ENCODE measurements at regions not wholly inside any gene's neighbourhood (a gene's known extent, or its start where the extent isn't known, plus 50 kb on each side); places are given as distances from the start of the nearest gene placed in this dataset.
A peak's percentile ranks its signal among the peaks of the same experiment; 100 is the strongest.

DNA sequence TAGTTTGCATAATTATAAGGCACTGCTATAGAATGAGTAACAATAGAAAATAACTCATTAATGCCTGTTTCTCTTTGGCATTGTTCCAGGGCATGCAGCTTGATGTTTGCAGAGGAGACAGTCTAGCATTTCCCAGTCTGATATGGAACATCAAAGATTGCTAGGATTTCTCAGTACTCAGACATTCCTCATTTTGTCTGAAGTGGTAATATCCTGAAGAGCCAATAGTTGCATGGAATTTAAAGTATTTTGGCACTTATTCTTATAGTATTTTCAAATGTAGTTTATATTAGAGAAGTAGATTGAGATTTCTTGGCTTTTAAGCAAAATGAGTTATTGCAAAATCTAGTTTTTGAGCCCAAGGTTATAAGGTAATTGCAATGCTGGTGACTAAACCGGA is 337.3 kb upstream of the E2F7 start:
- H2BK120ac ChIP-seq (ENCODE audit: low read depth, low read length), result no peak overlapping the region
- H2BK5ac ChIP-seq (ENCODE audit: low read depth, low read length, poor library complexity, severe bottlenecking), result no peak overlapping the region
- no peak overlapping the region for H3K56ac ChIP-seq (ENCODE audit: extremely low read depth, insufficient read depth, low read length)
- no peak overlapping the region for H3K27ac ChIP-seq (ENCODE audit: insufficient read depth, low read length)
- H4K8ac ChIP-seq (ENCODE audit: low read depth in 2 of 2, low read length in 2 of 2), result no peak overlapping the region
- H2AFZ ChIP-seq (replicated peaks; ENCODE audit: low read length, poor library complexity), result no peak overlapping the region
- dilution Hi-C loops (cut with HindIII; ENCODE audit: low sequenced_read_pairs, unreplicated experiment), result no loop called here
- ATAC-seq (ENCODE audit: low read depth), result no peak
- no peak overlapping the region for H2AK9ac ChIP-seq (replicated peaks; ENCODE audit: low read depth, low read length, poor library complexity)
- no peaks in the 10 kb centered on the region for H4K20me1 ChIP-seq (ENCODE audit: insufficient read depth, low read length)
- no peaks in the 10 kb centered on the region for H3K27me3 ChIP-seq (ENCODE audit: control insufficient read depth, insufficient read depth, low read length)
- H3K18ac ChIP-seq (ENCODE audit: low read depth, low read length), result no peak overlapping the region
- H3K9me1 ChIP-seq (ENCODE audit: insufficient read depth, low read length), result no peaks in the 10 kb centered on the region
- no peak overlapping the region for H2BK15ac ChIP-seq (ENCODE audit: low read depth, low read length)
- CTCF ChIA-PET, result no interaction called here
- no peak overlapping the region for H4K91ac ChIP-seq (ENCODE audit: insufficient read depth, low read depth, low read length)
- H3K9me3 ChIP-seq (ENCODE audit: control insufficient read depth, insufficient read depth, low read length), result no peaks in the 10 kb centered on the region
- H3K4me3 ChIP-seq (ENCODE audit: insufficient read depth, low read depth, low read length), result no peak overlapping the region
- no peaks in the 10 kb centered on the region for H3K36me3 ChIP-seq (ENCODE audit: control insufficient read depth, insufficient read depth, low read length)
- intact Hi-C loops (cut with micrococcal nuclease), result no loop called here
- no TSS peak for BruUV-seq (replicated peaks)
- no peaks in the 10 kb centered on the region for H3K79me1 ChIP-seq (ENCODE audit: low read depth in 1 of 2, low read length in 2 of 2)
- H2AK5ac ChIP-seq (ENCODE audit: low read depth, low read length), result no peak overlapping the region
- no peak overlapping the region for H2BK20ac ChIP-seq (ENCODE audit: low read depth, low read length)
- POLR2A ChIA-PET (ENCODE audit: unreplicated experiment), result no interaction called here
- H3K4ac ChIP-seq (ENCODE audit: low read depth, low read length), result no peak overlapping the region
- TF ChIP-seq FOS (IDR thresholded peaks at IDR 0.05; ENCODE audit: low read depth, low read length) (no peak), NFE2L2 (IDR thresholded peaks at IDR 0.05; ENCODE audit: low read depth, low read length) (no peak), CHD1 (IDR thresholded peaks at IDR 0.05; ENCODE audit: low read depth, low read length) (no peak)
- DNase-seq, result peak; percentile 3
- WGBS, 2 experiments (ENCODE audit: extremely low coverage in 2 of 2, insufficient read length in 1 of 2), result no CpG with 5 or more reads among the region's 1 CpG
- H3K4me1 ChIP-seq (ENCODE audit: control insufficient read depth, insufficient read depth, low read length), result no peaks in the 10 kb centered on the region
- H3K9ac ChIP-seq (ENCODE audit: low read depth, low read length), result no peak overlapping the region
- H3K23ac ChIP-seq (ENCODE audit: low read depth, low read length), result no peak overlapping the region
- no peak overlapping the region for H4K5ac ChIP-seq (ENCODE audit: low read depth, low read length)
- H3K4me2 ChIP-seq (ENCODE audit: low read depth, low read length), result no peak overlapping the region
- H3K14ac ChIP-seq (replicated peaks; ENCODE audit: low read depth, low read length), result no peak overlapping the region
- in situ Hi-C loops (cut with MboI; ENCODE audit: low sequenced_read_pairs), result no loop called here

All from IMR-90 (cell line).